K562 (cell line): ENCODE measurements at regions not wholly inside any gene's neighbourhood (a gene's known extent, or its start where the extent isn't known, plus 50 kb on each side); places are given as distances from the start of the nearest gene placed in this dataset.

Experiments
- ATAC-seq: fragments of 200-7000 bp; cut with Tn5 transposase; 3 replicates; pipeline ENCODE4 v1.9.1; 2020; ENCODE audit warnings: moderate library complexity
- BruUV-seq: library from RNA; stranded (reverse); fragments of 400-500 nt; replicated peaks from 2 replicates; lab custom pipeline; 2021; lab: Mats Ljungman, UMichigan
- CTCF ChIA-PET: fragments of 300-600 bp; formaldehyde crosslinking; extraction: SDS; loops from one replicate; lab custom pipeline; 2021; ENCODE audit warnings: low intra/inter-chr PET ratio; lab: Yijun Ruan, JAX
- POLR2A ChIA-PET: fragments of 300-600, 350-650 bp; sonication (Branson Sonifier 250); formaldehyde crosslinking; extraction: SDS; loops from one replicate; lab custom pipeline; 2021; ENCODE audit warnings: antibody characterized with exemption, inconsistent platforms; lab: Yijun Ruan, JAX
- DNase-seq, 4 experiments: peaks; one replicate each; pipeline versions ENCODE4 v3.0.0 to v3.0.0-alpha.2; 2011 to 2018; ENCODE audit warnings: low spot score in 3 of 4, mixed read lengths in 3 of 4; ENCODE audit errors: extremely low read depth in 1 of 4
- FAIRE-seq: peaks from 2 replicates; lab custom pipeline; 2011; peaks lifted over from hg19 to GRCh38; lab: Jason Lieb, UNC
- H2AFZ ChIP-seq: 2 replicates; pipeline ENCODE4 v1.6.0; 2011; ENCODE audit warnings: low read depth, low read length, control low read depth, inconsistent platforms
- H3K27ac ChIP-seq: fragments of 200-600 bp; 3 replicates; pipeline ENCODE4 v1.8.0; 2011; ENCODE audit warnings: low read depth, mild to moderate bottlenecking, control low read depth, inconsistent platforms, low read length, moderate library complexity, mixed read lengths; ENCODE audit errors: extremely low read depth
- H3K27me3 ChIP-seq, 2 experiments: fragments of 300-600 bp in 1 of 2; 2 replicates in 1 of 2; 3 replicates in 1 of 2; pipeline versions ENCODE4 v1.6.0 to v1.8.0; 2011; ENCODE audit warnings: inconsistent platforms in 2 of 2, low read length in 2 of 2, mild to moderate bottlenecking in 1 of 2, mixed read lengths in 1 of 2, moderate library complexity in 1 of 2; ENCODE audit not compliant: control insufficient read depth in 2 of 2, insufficient read depth in 2 of 2
- H3K36me3 ChIP-seq: fragments of 300-600 bp; 3 replicates; pipeline ENCODE4 v1.8.0; 2011; ENCODE audit warnings: mild to moderate bottlenecking, low read length, inconsistent platforms; ENCODE audit not compliant: control insufficient read depth, insufficient read depth
- H3K4me1 ChIP-seq, 2 experiments: fragments of 200-600 bp in 1 of 2; replicated peaks in 1 of 2; 2 replicates in 1 of 2; 3 replicates in 1 of 2; pipeline versions ENCODE4 v1.5.1 to v1.8.0; 2011; ENCODE audit warnings: inconsistent platforms in 2 of 2, low read length in 2 of 2, mild to moderate bottlenecking in 1 of 2, mixed read lengths in 1 of 2, moderate library complexity in 1 of 2; ENCODE audit not compliant: control insufficient read depth in 2 of 2, insufficient read depth in 2 of 2
- H3K4me2 ChIP-seq: 2 replicates; pipeline ENCODE4 v1.6.1; 2011; ENCODE audit warnings: low read length, control low read depth, inconsistent platforms, mixed read lengths; ENCODE audit not compliant: insufficient read depth
- H3K4me3 ChIP-seq: fragments of 200-600 bp; sonication (generic), shearing (Covaris generic); 2 replicates; pipeline ENCODE4 v1.5.1; 2016; ENCODE audit warnings: control low read depth, inconsistent platforms
- H3K79me2 ChIP-seq: fragments of 200-600 bp; 3 replicates; pipeline ENCODE4 v1.8.0; 2011; ENCODE audit warnings: low read length, inconsistent platforms; ENCODE audit not compliant: control insufficient read depth, insufficient read depth
- H3K9ac ChIP-seq, 2 experiments: 2 replicates each; pipeline versions ENCODE4 v1.6.0 to v1.6.1; 2011; ENCODE audit warnings: low read depth in 2 of 2, low read length in 2 of 2, control low read depth in 1 of 2, inconsistent platforms in 1 of 2, mild to moderate bottlenecking in 1 of 2, mixed read lengths in 1 of 2; ENCODE audit not compliant: insufficient read depth in 1 of 2
- H3K9me1 ChIP-seq: one replicate; pipeline ENCODE4 v1.6.0; 2011; ENCODE audit warnings: inconsistent platforms, mild to moderate bottlenecking, low read length, moderate library complexity; ENCODE audit not compliant: control insufficient read depth, insufficient read depth
- H3K9me3 ChIP-seq: replicated peaks from 2 replicates; pipeline ENCODE4 v1.5.1; 2011; ENCODE audit warnings: low read depth, low read length, inconsistent platforms; ENCODE audit not compliant: control insufficient read depth, insufficient read depth
- H4K20me1 ChIP-seq: replicated peaks from 2 replicates; pipeline ENCODE4 v1.6.1; 2011; ENCODE audit warnings: low read length, inconsistent platforms, mixed read lengths; ENCODE audit not compliant: control insufficient read depth, insufficient read depth
- BACH1 ChIP-seq: fragments of 200-800 bp; sonication (Bioruptor generic); IDR thresholded peaks from 2 replicates; pipeline ENCODE4 v1.6.1; 2016; ENCODE audit warnings: missing genetic modification characterization, missing compliant biosample characterization
- CCAR2 ChIP-seq: fragments of 200-400 bp; formaldehyde crosslinking; IDR thresholded peaks from 2 replicates; pipeline ENCODE4 v1.6.1; 2017; ENCODE audit warnings: mild to moderate bottlenecking, low read depth, low read length
- DIDO1 ChIP-seq: fragments of 450-650 bp; IDR thresholded peaks from 2 replicates; pipeline ENCODE4 v1.6.1; 2016; ENCODE audit warnings: low read depth, missing biosample characterization, missing genetic modification characterization
- EP400 ChIP-seq: fragments of 450-650 bp; IDR thresholded peaks from 2 replicates; pipeline ENCODE4 v1.6.1; 2017; ENCODE audit warnings: antibody characterized with exemption, mild to moderate bottlenecking, moderate library complexity
- FOXJ3 ChIP-seq: sonication (generic); formaldehyde crosslinking; IDR thresholded peaks from 2 replicates; pipeline ENCODE4 v1.4.0; 2020; ENCODE audit warnings: mild to moderate bottlenecking, missing genetic modification reagents
- FUS ChIP-seq: fragments of 200-400 bp; formaldehyde crosslinking; optimal IDR thresholded peaks from 2 replicates; pipeline ENCODE3; 2017; ENCODE audit warnings: low read depth, low read length
- JUND ChIP-seq, 2 experiments: IDR thresholded peaks; 2 replicates in 1 of 2; 3 replicates in 1 of 2; pipeline ENCODE4 v1.6.1; 2011; ENCODE audit warnings: borderline replicate concordance in 2 of 2, low read depth in 2 of 2, low read length in 2 of 2, improper control_type of control experiment in 1 of 2, missing biosample characterization in 1 of 2, missing genetic modification characterization in 1 of 2, missing genetic modification reagents in 1 of 2
- NFIX ChIP-seq: fragments of 250-450 bp; sonication (Bioruptor Pico); IDR thresholded peaks from 2 replicates; pipeline ENCODE4 v1.4.0; 2020; ENCODE audit warnings: low read depth, mild to moderate bottlenecking, moderate library complexity
- RBM34 ChIP-seq: fragments of 200-400 bp; formaldehyde crosslinking; IDR thresholded peaks from 2 replicates; pipeline ENCODE4 v1.6.1; 2018; ENCODE audit warnings: low read length, borderline replicate concordance; ENCODE audit not compliant: insufficient read depth
- TAF15 ChIP-seq: fragments of 200-400 bp; formaldehyde crosslinking; IDR thresholded peaks from 2 replicates; pipeline ENCODE4 v1.6.1; 2017; ENCODE audit warnings: mild to moderate bottlenecking, low read depth, low read length, moderate library complexity
- ZNF780A ChIP-seq: fragments of 250-450 bp; sonication (Bioruptor Pico); IDR thresholded peaks from 2 replicates; pipeline ENCODE4 v1.5.0; 2021; ENCODE audit warnings: mild to moderate bottlenecking
- in situ Hi-C: fragments of 300-500 bp; cut with MboI; formaldehyde crosslinking; loops from 4 replicates; pipeline ENCODE4 v1.15.0; 2018; ENCODE audit warnings: inconsistent platforms, mixed read lengths
- intact Hi-C: fragments of 100-400 bp; cut with micrococcal nuclease; formaldehyde crosslinking; loops from 2 replicates; pipeline ENCODE4 v1.14.2; 2022
- TF ChIP-seq, protein P1 (sequence below), 2 experiments: fragments of 450-650 bp in 1 of 2; sonication (generic) in 1 of 2; formaldehyde crosslinking in 1 of 2; IDR thresholded peaks; 2 replicates each; pipeline versions ENCODE4 v1.7.1 to v1.9.0; 2016 to 2022; ENCODE audit warnings: inconsistent platforms in 1 of 2, mild to moderate bottlenecking in 1 of 2, missing genetic modification reagents in 1 of 2
- TF ChIP-seq, protein P2 (sequence below): fragments of 250-450 bp; sonication (Bioruptor Pico); IDR thresholded peaks from 2 replicates; pipeline ENCODE4 v1.8.0; 2021; ENCODE audit warnings: moderate library complexity, mild to moderate bottlenecking, inconsistent platforms

DNA sequence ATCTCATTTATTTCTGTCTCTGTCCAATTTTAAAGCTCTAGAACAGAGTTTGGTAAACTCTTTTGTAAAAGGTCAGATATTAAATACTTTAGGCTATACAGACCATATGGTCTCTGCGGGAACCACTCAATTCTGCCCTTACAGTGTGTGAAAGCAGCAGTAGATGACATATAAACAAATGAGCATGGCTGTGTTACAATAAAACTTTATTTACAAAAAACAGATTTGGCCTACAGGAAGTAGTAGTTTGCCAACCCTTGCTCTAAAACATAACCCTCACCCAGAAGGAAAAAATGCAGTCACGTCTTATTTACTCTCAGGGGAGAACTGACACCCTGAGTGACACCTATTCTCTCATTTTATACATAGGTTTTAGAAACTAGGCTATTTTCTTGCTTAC, 220.4 kb downstream of the DEPDC1B start (continued):
- TF ChIP-seq, protein P1, sequence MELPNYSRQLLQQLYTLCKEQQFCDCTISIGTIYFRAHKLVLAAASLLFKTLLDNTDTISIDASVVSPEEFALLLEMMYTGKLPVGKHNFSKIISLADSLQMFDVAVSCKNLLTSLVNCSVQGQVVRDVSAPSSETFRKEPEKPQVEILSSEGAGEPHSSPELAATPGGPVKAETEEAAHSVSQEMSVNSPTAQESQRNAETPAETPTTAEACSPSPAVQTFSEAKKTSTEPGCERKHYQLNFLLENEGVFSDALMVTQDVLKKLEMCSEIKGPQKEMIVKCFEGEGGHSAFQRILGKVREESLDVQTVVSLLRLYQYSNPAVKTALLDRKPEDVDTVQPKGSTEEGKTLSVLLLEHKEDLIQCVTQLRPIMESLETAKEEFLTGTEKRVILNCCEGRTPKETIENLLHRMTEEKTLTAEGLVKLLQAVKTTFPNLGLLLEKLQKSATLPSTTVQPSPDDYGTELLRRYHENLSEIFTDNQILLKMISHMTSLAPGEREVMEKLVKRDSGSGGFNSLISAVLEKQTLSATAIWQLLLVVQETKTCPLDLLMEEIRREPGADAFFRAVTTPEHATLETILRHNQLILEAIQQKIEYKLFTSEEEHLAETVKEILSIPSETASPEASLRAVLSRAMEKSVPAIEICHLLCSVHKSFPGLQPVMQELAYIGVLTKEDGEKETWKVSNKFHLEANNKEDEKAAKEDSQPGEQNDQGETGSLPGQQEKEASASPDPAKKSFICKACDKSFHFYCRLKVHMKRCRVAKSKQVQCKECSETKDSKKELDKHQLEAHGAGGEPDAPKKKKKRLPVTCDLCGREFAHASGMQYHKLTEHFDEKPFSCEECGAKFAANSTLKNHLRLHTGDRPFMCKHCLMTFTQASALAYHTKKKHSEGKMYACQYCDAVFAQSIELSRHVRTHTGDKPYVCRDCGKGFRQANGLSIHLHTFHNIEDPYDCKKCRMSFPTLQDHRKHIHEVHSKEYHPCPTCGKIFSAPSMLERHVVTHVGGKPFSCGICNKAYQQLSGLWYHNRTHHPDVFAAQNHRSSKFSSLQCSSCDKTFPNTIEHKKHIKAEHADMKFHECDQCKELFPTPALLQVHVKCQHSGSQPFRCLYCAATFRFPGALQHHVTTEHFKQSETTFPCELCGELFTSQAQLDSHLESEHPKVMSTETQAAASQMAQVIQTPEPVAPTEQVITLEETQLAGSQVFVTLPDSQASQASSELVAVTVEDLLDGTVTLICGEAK (IDR thresholded peaks at IDR 0.05), result peak; percentile 67
- TF ChIP-seq, protein P1 (CRISPR knock-in tag; IDR thresholded peaks at IDR 0.05), result no peak

DNA sequence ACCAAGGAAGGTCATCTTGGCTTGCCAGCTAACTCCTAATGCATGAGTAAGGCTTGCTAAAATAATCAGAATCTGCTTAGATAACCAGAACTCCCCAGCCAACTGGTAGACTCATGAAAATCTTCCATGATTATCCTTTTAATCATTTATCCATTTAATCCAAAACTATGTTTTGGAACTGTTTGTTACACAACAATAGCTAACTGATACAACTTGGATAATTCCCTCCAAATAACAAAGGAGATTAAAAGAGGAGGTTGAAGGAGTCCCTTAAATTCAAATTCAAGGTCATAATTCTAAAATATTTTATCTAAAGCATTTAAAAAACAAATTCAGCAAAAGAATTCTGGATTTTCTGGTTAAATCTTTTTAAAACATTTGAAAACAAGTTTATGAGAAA, 222.1 kb downstream of the DEPDC1B start:
- no peaks in the 10 kb centered on the region for H3K79me2 ChIP-seq
- H3K27ac ChIP-seq, result no peak overlapping the region
- H4K20me1 ChIP-seq, result no peaks in the 10 kb centered on the region
- in situ Hi-C loops, result no loop called here
- DNase-seq (no peak), FAIRE-seq (no peak), ATAC-seq (no peak)
- H3K9ac ChIP-seq, result no peak overlapping the region
- H3K9me3 ChIP-seq, result no peaks in the 10 kb centered on the region
- H3K4me1 ChIP-seq, result no peaks in the 10 kb centered on the region
- POLR2A ChIA-PET, result no interaction called here
- H3K27me3 ChIP-seq, result no peaks in the 10 kb centered on the region
- H3K4me2 ChIP-seq, result no peak overlapping the region
- CTCF ChIA-PET, result no interaction called here
- H2AFZ ChIP-seq, result no peak overlapping the region
- no peaks in the 10 kb centered on the region for H3K36me3 ChIP-seq
- no peak overlapping the region for H3K4me3 ChIP-seq
- H3K9me1 ChIP-seq, result no peaks in the 10 kb centered on the region
- intact Hi-C loops, result no loop called here
- no TSS peak for BruUV-seq
- TF ChIP-seq RBM34 (no peak), JUND (IDR thresholded peaks at IDR 0.05; ENCODE audit: borderline replicate concordance, low read depth, low read length) (no peak), JUND (tag; IDR thresholded peaks at IDR 0.05; ENCODE audit: borderline replicate concordance, low read depth, low read length) (no peak), ZNF780A (CRISPR knock-in tag) (no peak), FOXJ3 (CRISPR knock-in tag) (no peak), FUS (no peak), CCAR2 (no peak), NFIX (CRISPR knock-in tag) (no peak), DIDO1 (tag) (no peak), EP400 (no peak), TAF15 (no peak), BACH1 (no peak)
- TF ChIP-seq, protein P2, sequence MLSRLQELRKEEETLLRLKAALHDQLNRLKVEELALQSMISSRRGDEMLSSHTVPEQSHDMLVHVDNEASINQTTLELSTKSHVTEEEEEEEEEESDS (CRISPR knock-in tag), result no peak
